HEK293 (cell line): ENCODE measurements at regions not wholly inside any gene's neighbourhood (a gene's known extent, or its start where the extent isn't known, plus 50 kb on each side); places are given as distances from the start of the nearest gene placed in this dataset.

Experiments used
- CTCF ChIA-PET: fragments of 350-600 bp; formaldehyde crosslinking; extraction: SDS; loops from one replicate; lab custom pipeline; 2021; ENCODE audit warnings: antibody characterized with exemption; lab: Yijun Ruan, JAX
- POLR2A ChIA-PET: fragments of 300-600 bp; formaldehyde crosslinking; extraction: SDS; loops from one replicate; lab custom pipeline; 2020; ENCODE audit warnings: antibody characterized with exemption, inconsistent platforms; lab: Yijun Ruan, JAX
- H3K27ac ChIP-seq: fragments of 200-500 bp; sonication (Bioruptor generic); 2 replicates; pipeline ENCODE4 v1.5.1; 2014; ENCODE audit warnings: low read depth, low read length, control low read depth, inconsistent platforms; ENCODE audit errors: extremely low read depth
- H3K36me3 ChIP-seq, 2 experiments: fragments of 200-500 bp in 1 of 2; sonication (Bioruptor generic) in 1 of 2; 1 replicate in 1 of 2; 2 replicates in 1 of 2; pipeline ENCODE4 v1.5.1; 2014 to 2017; ENCODE audit warnings: inconsistent platforms in 2 of 2, low read length in 2 of 2; ENCODE audit not compliant: control insufficient read depth in 2 of 2, insufficient read depth in 1 of 2
- H3K4me1 ChIP-seq: fragments of 200-500 bp; sonication (Bioruptor generic); 2 replicates; pipeline ENCODE4 v1.5.1; 2014; ENCODE audit warnings: mild to moderate bottlenecking, low read length, inconsistent platforms; ENCODE audit not compliant: control insufficient read depth, insufficient read depth
- H3K4me3 ChIP-seq: 2 replicates; pipeline ENCODE4 v1.5.1; 2011; ENCODE audit warnings: low read depth, mild to moderate bottlenecking, control low read depth, low read length, moderate library complexity
- H3K9me3 ChIP-seq: fragments of 200-500 bp; sonication (Bioruptor generic); 2 replicates; pipeline ENCODE4 v1.5.1; 2014; ENCODE audit warnings: low read depth, low read length, inconsistent platforms; ENCODE audit not compliant: control insufficient read depth, insufficient read depth
- PRDM1 ChIP-seq: fragments of 450-650 bp; formaldehyde crosslinking; IDR thresholded peaks from 2 replicates; pipeline ENCODE4; 2016; ENCODE audit warnings: missing biosample characterization, missing genetic modification characterization
- SCRT2 ChIP-seq: fragments of 450-650 bp; formaldehyde crosslinking; IDR thresholded peaks from 2 replicates; pipeline ENCODE4 v1.5.1; 2016; ENCODE audit warnings: missing biosample characterization, missing genetic modification characterization
- WT1 ChIP-seq: fragments of 450-650 bp; formaldehyde crosslinking; IDR thresholded peaks from 2 replicates; pipeline ENCODE4 v1.5.1; 2016; ENCODE audit warnings: missing biosample characterization, missing genetic modification characterization
- ZBTB17 ChIP-seq: fragments of 450-650 bp; formaldehyde crosslinking; IDR thresholded peaks from 2 replicates; pipeline ENCODE4 v1.5.1; 2016; ENCODE audit warnings: missing biosample characterization, missing genetic modification characterization
- ZBTB7A ChIP-seq: fragments of 450-650 bp; formaldehyde crosslinking; IDR thresholded peaks from 2 replicates; pipeline ENCODE4 v1.5.1; 2016; ENCODE audit warnings: low read depth, missing biosample characterization, missing genetic modification characterization
- ZFHX2 ChIP-seq: fragments of 450-650 bp; formaldehyde crosslinking; conservative IDR thresholded peaks from 2 replicates; pipeline ENCODE4 v1.5.1; 2016; ENCODE audit warnings: missing biosample characterization, missing genetic modification characterization
- ZFP37 ChIP-seq: fragments of 450-650 bp; formaldehyde crosslinking; IDR thresholded peaks from 2 replicates; pipeline ENCODE4 v1.5.1; 2016; ENCODE audit warnings: missing biosample characterization, missing genetic modification characterization
- ZFP41 ChIP-seq: fragments of 450-650 bp; formaldehyde crosslinking; IDR thresholded peaks from 2 replicates; pipeline ENCODE4 v1.5.1; 2016; ENCODE audit warnings: missing biosample characterization, missing genetic modification characterization, borderline replicate concordance
- ZNF112 ChIP-seq: fragments of 450-650 bp; formaldehyde crosslinking; IDR thresholded peaks from 2 replicates; pipeline ENCODE4 v1.5.0; 2017; ENCODE audit warnings: missing biosample characterization, missing genetic modification characterization
- ZNF133 ChIP-seq: fragments of 450-650 bp; formaldehyde crosslinking; IDR thresholded peaks from 2 replicates; pipeline ENCODE4 v1.5.1; 2016; ENCODE audit warnings: missing biosample characterization, missing genetic modification characterization
- ZNF16 ChIP-seq: fragments of 450-650 bp; formaldehyde crosslinking; IDR thresholded peaks from 2 replicates; pipeline ENCODE4 v1.5.1; 2016; ENCODE audit warnings: low read depth, missing biosample characterization, missing genetic modification characterization
- ZNF202 ChIP-seq: fragments of 450-650 bp; formaldehyde crosslinking; IDR thresholded peaks from 2 replicates; pipeline ENCODE4 v1.5.1; 2016; ENCODE audit warnings: missing biosample characterization, missing genetic modification characterization, borderline replicate concordance
- ZNF274 ChIP-seq, 2 experiments: fragments of 200-500 bp in 1 of 2; fragments of 450-650 bp in 1 of 2; sonication (Bioruptor generic) in 1 of 2; formaldehyde crosslinking in 1 of 2; IDR thresholded peaks; 2 replicates each; pipeline versions ENCODE4 v1.5.1 to v1.6.1; 2014 to 2016; ENCODE audit warnings: borderline replicate concordance in 1 of 2, inconsistent platforms in 1 of 2, low read length in 1 of 2, missing biosample characterization in 1 of 2, missing genetic modification characterization in 1 of 2
- ZNF302 ChIP-seq: fragments of 450-650 bp; formaldehyde crosslinking; IDR thresholded peaks from 2 replicates; pipeline ENCODE4 v1.5.1; 2016; ENCODE audit warnings: missing biosample characterization, missing genetic modification characterization, low read depth
- ZNF350 ChIP-seq: fragments of 450-650 bp; formaldehyde crosslinking; IDR thresholded peaks from 2 replicates; pipeline ENCODE4 v1.5.0; 2017; ENCODE audit warnings: missing biosample characterization, mild to moderate bottlenecking, missing genetic modification characterization
- ZNF366 ChIP-seq: fragments of 450-650 bp; formaldehyde crosslinking; conservative IDR thresholded peaks from 2 replicates; pipeline ENCODE4 v1.5.1; 2016; ENCODE audit warnings: missing biosample characterization, missing genetic modification characterization
- ZNF37A ChIP-seq: fragments of 450-650 bp; IDR thresholded peaks from 2 replicates; pipeline ENCODE4 v1.5.1; 2018; ENCODE audit warnings: missing biosample characterization, missing genetic modification characterization
- ZNF394 ChIP-seq: fragments of 450-650 bp; formaldehyde crosslinking; IDR thresholded peaks from 2 replicates; pipeline ENCODE4 v1.5.1; 2016; ENCODE audit warnings: missing biosample characterization, missing genetic modification characterization, mild to moderate bottlenecking, moderate library complexity, borderline replicate concordance
- ZNF433 ChIP-seq: fragments of 450-650 bp; formaldehyde crosslinking; IDR thresholded peaks from 2 replicates; pipeline ENCODE4 v1.5.1; 2016; ENCODE audit warnings: missing biosample characterization, missing genetic modification characterization, low read depth
- ZNF571 ChIP-seq: fragments of 450-650 bp; formaldehyde crosslinking; IDR thresholded peaks from 2 replicates; pipeline ENCODE4 v1.5.0; 2017; ENCODE audit warnings: missing biosample characterization, missing genetic modification characterization
- ZNF701 ChIP-seq: fragments of 450-650 bp; formaldehyde crosslinking; IDR thresholded peaks from 2 replicates; pipeline ENCODE4 v1.5.1; 2016; ENCODE audit warnings: missing biosample characterization, missing genetic modification characterization
- ZNF837 ChIP-seq: fragments of 450-650 bp; formaldehyde crosslinking; IDR thresholded peaks from 2 replicates; pipeline ENCODE4 v1.5.1; 2016; ENCODE audit warnings: missing biosample characterization, missing genetic modification characterization
- ZNF843 ChIP-seq: fragments of 450-650 bp; formaldehyde crosslinking; IDR thresholded peaks from 2 replicates; pipeline ENCODE4 v1.5.1; 2016; ENCODE audit warnings: missing biosample characterization, missing genetic modification characterization
- ZXDB ChIP-seq: fragments of 450-650 bp; formaldehyde crosslinking; IDR thresholded peaks from 2 replicates; pipeline ENCODE4 v1.5.1; 2016; ENCODE audit warnings: missing biosample characterization, missing genetic modification characterization
- TF ChIP-seq, protein P1 (sequence below): fragments of 450-650 bp; formaldehyde crosslinking; IDR thresholded peaks from 2 replicates; pipeline ENCODE4 v1.5.1; 2016; ENCODE audit warnings: missing biosample characterization, missing genetic modification characterization
- TF ChIP-seq, protein P2 (sequence below): fragments of 450-650 bp; formaldehyde crosslinking; IDR thresholded peaks from 2 replicates; pipeline ENCODE4 v1.5.1; 2016; ENCODE audit warnings: missing biosample characterization, missing genetic modification characterization, borderline replicate concordance
- TF ChIP-seq, protein P3 (sequence below): fragments of 450-650 bp; IDR thresholded peaks from 2 replicates; pipeline ENCODE4 v1.5.1; 2018; ENCODE audit warnings: missing biosample characterization, missing genetic modification characterization
- TF ChIP-seq, protein P4 (sequence below): fragments of 450-650 bp; formaldehyde crosslinking; IDR thresholded peaks from 2 replicates; pipeline ENCODE4 v1.5.1; 2016; ENCODE audit warnings: missing biosample characterization, missing genetic modification characterization
- TF ChIP-seq, protein P5 (sequence below): fragments of 450-650 bp; IDR thresholded peaks from 2 replicates; pipeline ENCODE4 v1.5.1; 2018; ENCODE audit warnings: missing biosample characterization, mild to moderate bottlenecking, missing genetic modification characterization
- TF ChIP-seq, protein P6 (sequence below): fragments of 450-650 bp; formaldehyde crosslinking; IDR thresholded peaks from 2 replicates; pipeline ENCODE4 v1.5.1; 2016; ENCODE audit warnings: missing biosample characterization, missing genetic modification characterization

DNA sequence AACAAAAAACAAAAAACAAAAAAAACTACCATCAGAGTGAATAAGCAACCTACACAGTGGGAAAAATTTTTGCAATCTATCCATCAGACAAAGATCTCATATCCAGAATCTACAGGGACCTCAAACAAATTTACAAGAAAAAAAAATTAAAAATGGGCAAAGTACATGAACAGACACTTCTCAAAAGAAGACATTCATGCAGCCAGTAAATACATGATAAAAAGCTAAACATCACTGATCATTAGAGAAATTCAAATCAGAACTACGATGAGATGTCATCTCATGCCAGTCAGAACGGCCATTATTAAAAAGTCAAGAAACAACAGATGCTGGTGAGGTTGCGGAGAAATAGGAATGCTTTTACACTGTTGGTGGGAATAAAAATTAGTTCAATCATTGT is 466.5 kb upstream of the ATXN7L3B start:
- no peak overlapping the region for H3K4me3 ChIP-seq

DNA sequence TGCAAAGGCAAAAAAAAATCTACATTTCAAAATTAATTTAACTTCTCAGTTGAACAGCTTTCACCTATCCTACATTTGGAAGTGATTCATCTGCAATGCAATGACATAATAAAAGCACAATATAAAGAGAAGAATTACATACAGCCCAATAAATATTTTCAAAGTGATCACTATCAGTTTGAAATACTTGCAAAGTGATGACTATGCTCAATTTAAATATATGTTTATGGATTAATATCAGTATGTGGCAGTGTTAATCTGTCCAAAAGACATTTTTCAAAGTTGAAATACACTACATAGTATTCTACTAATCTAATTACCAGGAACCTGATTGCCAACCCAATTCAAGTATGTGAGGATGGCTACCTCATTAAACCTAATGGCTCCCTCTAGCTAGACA is 460.7 kb upstream of the ATXN7L3B start:
- CTCF ChIA-PET, result no interaction called here
- Histone ChIP-seq H3K9me3 (no peaks in the 10 kb centered on the region), H3K4me1 (no peaks in the 10 kb centered on the region), H3K36me3 (no peaks in the 10 kb centered on the region), H3K27ac (no peak overlapping the region), H3K4me3 (no peak overlapping the region)
- POLR2A ChIA-PET, result no interaction called here
- TF ChIP-seq, protein P1, sequence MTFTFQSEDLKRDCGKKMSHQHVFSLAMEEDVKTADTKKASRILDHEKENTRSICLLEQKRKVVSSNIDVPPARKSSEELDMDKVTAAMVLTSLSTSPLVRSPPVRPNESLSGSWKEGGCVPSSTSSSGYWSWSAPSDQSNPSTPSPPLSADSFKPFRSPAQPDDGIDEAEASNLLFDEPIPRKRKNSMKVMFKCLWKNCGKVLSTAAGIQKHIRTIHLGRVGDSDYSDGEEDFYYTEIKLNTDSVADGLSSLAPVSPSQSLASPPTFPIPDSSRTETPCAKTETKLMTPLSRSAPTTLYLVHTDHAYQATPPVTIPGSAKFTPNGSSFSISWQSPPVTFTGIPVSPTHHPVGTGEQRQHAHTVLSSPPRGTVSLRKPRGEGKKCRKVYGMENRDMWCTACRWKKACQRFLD, result no peak
- TF ChIP-seq SCRT2 (tag by site-specific recombination) (no peak), ZNF274 (IDR thresholded peaks at IDR 0.05; ENCODE audit: low read length) (no peak), ZNF274 (tag by site-specific recombination; IDR thresholded peaks at IDR 0.05; ENCODE audit: borderline replicate concordance) (no peak), ZNF433 (tag by site-specific recombination) (no peak), ZBTB17 (tag by site-specific recombination) (no peak), ZFHX2 (tag by site-specific recombination) (no peak), ZNF133 (no peak), ZNF571 (tag by site-specific recombination) (no peak), ZNF37A (tag by site-specific recombination) (no peak), ZNF16 (no peak)
- TF ChIP-seq, protein P2, sequence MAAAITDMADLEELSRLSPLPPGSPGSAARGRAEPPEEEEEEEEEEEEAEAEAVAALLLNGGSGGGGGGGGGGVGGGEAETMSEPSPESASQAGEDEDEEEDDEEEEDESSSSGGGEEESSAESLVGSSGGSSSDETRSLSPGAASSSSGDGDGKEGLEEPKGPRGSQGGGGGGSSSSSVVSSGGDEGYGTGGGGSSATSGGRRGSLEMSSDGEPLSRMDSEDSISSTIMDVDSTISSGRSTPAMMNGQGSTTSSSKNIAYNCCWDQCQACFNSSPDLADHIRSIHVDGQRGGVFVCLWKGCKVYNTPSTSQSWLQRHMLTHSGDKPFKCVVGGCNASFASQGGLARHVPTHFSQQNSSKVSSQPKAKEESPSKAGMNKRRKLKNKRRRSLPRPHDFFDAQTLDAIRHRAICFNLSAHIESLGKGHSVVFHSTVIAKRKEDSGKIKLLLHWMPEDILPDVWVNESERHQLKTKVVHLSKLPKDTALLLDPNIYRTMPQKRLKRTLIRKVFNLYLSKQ, result no peak

More for the DNA sequence above, 466.5 kb upstream of the ATXN7L3B start:
- no peaks in the 10 kb centered on the region for H3K9me3 ChIP-seq
- H3K27ac ChIP-seq, result no peak overlapping the region
- CTCF ChIA-PET, result no interaction called here
- H3K4me1 ChIP-seq, result no peaks in the 10 kb centered on the region
- POLR2A ChIA-PET, result no interaction called here
- H3K36me3 ChIP-seq, result no peaks in the 10 kb centered on the region
- TF ChIP-seq ZFP37 (tag by site-specific recombination) (no peak), ZNF837 (tag by site-specific recombination) (no peak), ZNF394 (tag by site-specific recombination) (no peak), ZBTB7A (tag by site-specific recombination) (no peak), ZNF843 (tag by site-specific recombination) (no peak), SCRT2 (tag by site-specific recombination) (no peak), ZNF350 (no peak), ZNF701 (tag by site-specific recombination) (no peak), ZNF302 (tag by site-specific recombination) (no peak), ZNF202 (no peak), ZFP41 (no peak), ZNF112 (tag by site-specific recombination) (no peak), PRDM1 (tag by site-specific recombination) (no peak), ZNF366 (no peak), WT1 (no peak), ZXDB (tag by site-specific recombination) (no peak)
- TF ChIP-seq, protein P3, sequence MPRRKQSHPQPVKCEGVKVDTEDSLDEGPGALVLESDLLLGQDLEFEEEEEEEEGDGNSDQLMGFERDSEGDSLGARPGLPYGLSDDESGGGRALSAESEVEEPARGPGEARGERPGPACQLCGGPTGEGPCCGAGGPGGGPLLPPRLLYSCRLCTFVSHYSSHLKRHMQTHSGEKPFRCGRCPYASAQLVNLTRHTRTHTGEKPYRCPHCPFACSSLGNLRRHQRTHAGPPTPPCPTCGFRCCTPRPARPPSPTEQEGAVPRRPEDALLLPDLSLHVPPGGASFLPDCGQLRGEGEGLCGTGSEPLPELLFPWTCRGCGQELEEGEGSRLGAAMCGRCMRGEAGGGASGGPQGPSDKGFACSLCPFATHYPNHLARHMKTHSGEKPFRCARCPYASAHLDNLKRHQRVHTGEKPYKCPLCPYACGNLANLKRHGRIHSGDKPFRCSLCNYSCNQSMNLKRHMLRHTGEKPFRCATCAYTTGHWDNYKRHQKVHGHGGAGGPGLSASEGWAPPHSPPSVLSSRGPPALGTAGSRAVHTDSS (tag by site-specific recombination), result no peak
- TF ChIP-seq, protein P4, sequence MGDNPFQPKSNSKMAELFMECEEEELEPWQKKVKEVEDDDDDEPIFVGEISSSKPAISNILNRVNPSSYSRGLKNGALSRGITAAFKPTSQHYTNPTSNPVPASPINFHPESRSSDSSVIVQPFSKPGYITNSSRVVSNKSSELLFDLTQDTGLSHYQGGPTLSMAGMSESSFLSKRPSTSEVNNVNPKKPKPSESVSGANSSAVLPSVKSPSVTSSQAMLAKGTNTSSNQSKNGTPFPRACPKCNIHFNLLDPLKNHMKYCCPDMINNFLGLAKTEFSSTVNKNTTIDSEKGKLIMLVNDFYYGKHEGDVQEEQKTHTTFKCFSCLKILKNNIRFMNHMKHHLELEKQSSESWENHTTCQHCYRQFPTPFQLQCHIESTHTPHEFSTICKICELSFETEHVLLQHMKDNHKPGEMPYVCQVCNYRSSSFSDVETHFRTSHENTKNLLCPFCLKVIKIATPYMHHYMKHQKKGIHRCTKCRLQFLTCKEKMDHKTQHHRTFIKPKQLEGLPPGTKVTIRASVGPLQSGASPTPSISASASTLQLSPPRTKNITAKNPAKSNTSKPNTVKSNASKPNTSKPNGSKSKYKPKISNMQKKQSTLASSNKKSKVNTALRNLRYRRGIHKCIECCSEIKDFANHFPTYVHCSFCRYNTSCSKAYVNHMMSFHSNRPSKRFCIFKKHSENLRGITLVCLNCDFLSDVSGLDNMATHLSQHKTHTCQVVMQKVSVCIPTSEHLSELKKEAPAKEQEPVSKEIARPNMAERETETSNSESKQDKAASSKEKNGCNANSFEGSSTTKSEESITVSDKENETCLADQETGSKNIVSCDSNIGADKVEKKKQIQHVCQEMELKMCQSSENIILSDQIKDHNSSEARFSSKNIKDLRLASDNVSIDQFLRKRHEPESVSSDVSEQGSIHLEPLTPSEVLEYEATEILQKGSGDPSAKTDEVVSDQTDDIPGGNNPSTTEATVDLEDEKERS (tag by site-specific recombination), result no peak
- TF ChIP-seq, protein P5, sequence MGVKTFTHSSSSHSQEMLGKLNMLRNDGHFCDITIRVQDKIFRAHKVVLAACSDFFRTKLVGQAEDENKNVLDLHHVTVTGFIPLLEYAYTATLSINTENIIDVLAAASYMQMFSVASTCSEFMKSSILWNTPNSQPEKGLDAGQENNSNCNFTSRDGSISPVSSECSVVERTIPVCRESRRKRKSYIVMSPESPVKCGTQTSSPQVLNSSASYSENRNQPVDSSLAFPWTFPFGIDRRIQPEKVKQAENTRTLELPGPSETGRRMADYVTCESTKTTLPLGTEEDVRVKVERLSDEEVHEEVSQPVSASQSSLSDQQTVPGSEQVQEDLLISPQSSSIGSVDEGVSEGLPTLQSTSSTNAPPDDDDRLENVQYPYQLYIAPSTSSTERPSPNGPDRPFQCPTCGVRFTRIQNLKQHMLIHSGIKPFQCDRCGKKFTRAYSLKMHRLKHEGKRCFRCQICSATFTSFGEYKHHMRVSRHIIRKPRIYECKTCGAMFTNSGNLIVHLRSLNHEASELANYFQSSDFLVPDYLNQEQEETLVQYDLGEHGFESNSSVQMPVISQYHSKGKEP (tag by site-specific recombination), result no peak
- TF ChIP-seq, protein P6, sequence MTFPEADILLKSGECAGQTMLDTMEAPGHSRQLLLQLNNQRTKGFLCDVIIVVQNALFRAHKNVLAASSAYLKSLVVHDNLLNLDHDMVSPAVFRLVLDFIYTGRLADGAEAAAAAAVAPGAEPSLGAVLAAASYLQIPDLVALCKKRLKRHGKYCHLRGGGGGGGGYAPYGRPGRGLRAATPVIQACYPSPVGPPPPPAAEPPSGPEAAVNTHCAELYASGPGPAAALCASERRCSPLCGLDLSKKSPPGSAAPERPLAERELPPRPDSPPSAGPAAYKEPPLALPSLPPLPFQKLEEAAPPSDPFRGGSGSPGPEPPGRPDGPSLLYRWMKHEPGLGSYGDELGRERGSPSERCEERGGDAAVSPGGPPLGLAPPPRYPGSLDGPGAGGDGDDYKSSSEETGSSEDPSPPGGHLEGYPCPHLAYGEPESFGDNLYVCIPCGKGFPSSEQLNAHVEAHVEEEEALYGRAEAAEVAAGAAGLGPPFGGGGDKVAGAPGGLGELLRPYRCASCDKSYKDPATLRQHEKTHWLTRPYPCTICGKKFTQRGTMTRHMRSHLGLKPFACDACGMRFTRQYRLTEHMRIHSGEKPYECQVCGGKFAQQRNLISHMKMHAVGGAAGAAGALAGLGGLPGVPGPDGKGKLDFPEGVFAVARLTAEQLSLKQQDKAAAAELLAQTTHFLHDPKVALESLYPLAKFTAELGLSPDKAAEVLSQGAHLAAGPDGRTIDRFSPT, result no peak
